ENCODE measurements at regions not wholly inside any gene's neighbourhood (a gene's known extent, or its start where the extent isn't known, plus 50 kb on each side); places are given as distances from the start of the nearest gene placed in this dataset.
"Not testable (repeated sequence)": the region's sequence is repeated elsewhere in the genome, so short reads cannot be mapped to it uniquely, and the experiment has no call there.

DNA sequence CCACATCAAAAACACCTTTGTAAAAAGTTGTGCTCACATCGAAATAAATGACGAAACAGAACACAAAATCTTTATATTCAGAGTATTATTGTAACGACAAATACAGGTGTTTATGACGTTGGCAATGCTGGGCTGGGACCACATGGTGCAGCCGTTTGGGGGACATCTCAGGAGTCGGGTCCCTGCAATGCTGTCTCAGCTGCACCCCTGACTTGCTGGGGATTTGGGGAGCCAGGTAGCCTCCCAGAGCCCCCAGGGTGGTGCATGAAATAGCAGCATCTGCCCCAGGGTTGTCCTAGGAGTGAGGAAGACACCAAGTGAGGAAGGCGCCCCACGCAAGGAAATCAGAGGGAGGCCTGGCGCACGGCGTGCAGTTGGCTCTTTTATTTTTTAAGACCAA is 1526.8 kb downstream of the BRD1 start:
- DNase-seq (ENCODE audit: low read depth in 2 of 2), result no peak

DNA sequence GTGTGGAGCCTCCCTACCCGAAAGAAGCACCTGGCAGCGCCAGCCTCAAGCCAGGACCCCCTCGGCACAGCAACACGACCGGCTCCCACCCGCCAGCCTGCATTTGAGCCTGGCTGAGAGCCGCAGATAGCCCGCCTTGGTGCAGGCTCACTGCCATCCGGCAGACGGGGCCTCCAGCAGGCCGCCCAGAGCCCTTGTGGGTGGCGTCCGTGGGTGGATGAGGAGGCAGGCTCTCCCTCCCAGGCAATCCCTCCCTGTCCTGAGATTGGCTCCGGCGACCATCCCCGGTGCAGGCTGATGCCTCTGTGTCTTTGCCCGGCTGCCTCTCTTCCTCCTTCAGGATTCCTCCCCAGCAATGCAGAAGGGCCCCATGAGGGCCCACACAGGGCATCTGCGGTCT is 1527.9 kb downstream of the BRD1 start:
- DNase-seq (ENCODE audit: low read depth in 2 of 2), result no peak

DNA sequence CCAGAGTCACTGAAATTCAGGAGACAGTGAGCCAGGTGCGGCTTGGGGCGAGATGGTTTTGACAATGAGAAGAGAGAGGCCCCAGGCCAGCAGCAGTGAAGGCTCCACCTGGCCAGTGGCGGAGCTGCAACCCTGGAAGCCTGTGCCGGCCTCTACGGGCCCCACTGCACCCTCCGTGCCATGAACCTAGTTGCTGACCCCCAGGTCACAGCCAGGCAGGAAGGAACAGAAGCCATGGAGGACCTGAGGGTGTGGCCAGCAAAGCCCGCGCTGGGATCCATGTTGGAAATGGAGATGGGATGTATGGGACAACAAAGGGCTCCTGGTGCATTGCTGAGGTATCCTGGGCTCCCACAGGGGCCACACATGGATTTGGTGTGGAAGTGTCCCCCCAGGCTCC is 1528.5 kb downstream of the BRD1 start:
- DNase-seq (ENCODE audit: low read depth in 2 of 2), result no peak

DNA sequence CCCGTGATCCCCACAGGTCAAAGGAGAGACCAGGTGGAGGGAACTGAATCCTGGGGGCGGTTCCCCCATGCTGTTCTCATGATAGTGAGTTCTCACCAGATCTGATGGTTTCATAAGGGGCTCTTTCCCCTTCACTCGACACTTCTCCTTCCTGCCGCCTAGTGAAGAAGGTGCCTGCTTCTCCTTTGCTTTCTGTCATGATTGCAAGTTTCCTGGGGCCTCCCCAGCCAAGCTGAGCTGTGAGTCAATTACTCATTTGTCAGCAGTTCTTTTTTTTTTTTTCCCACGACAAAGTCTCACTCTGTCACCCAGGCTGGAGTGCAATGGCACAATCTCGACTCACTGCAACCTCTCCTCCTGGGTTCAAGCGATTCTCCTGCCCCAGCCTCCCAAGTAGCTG is 1530.4 kb downstream of the BRD1 start:
- no peak for DNase-seq (ENCODE audit: low read depth in 2 of 2)

DNA sequence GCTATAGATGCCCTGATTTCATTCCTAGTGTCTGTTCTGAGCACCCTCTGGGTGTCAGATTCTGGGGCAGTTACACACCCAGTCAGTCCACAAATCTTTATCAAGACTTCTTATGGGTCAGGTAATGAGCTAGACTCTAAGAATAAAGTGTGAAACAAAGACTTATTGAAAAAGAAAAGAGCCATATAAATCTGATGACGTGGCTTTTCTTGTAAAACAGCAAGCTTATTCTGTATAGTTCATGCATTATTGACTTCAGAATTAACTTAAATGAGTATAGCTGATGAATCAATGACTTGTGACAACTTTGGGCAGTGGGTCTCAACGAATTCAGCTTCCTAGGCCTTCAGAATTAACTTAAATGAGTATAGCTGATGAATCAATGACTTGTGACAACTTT is 1527.5 kb downstream of the TBC1D22A start:
- DNase-seq (ENCODE audit: low read depth in 2 of 2), result not testable (repeated sequence)

DNA sequence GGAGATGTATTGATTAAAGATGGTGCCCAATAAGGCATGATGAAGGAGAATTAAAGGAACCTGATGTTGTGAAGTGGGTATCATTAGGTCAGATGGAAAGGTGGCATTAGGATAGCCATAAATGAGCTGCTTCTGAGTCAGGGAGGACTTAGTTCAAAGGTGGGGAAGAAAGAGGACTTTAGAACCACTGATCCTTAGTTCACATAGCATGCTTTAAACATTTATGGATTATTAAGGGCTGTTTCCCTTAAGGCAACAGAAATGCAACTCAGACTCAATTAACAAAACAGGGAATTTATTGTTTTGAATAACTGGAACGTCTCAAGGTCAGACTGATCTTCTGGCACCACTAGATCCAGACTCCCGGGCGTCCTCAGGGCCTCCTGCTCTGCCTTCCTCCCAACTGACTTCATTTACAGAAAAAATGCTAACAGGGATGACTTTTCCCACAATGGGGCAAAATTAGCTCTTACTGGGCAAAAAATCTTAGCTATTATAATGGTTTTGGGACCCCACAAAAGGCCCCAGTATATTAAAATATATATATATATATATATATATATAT is 1526.0 kb downstream of the TBC1D22A start:
- DNase-seq (ENCODE audit: low read depth in 2 of 2), result no peak

DNA sequence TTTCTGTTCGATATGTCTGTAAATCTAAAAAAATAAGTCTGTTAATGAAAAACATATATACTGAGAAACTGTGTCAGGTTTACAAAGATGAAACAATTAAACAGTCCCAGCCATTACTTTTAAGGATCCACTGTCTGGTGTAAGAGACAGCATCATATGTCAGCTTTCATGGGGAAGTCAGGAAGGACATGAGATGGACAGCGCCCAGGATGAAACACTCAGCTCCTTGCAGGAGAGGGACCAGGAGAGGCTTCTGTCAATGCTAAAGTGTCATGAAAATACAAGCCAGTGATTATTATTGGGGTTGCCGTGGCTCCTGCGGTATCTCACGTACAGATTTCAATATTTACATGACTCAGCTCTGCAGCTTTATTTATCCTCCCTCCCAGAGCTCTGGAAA is 1524.6 kb downstream of the TBC1D22A start:
- DNase-seq (ENCODE audit: low read depth in 2 of 2), result no peak

DNA sequence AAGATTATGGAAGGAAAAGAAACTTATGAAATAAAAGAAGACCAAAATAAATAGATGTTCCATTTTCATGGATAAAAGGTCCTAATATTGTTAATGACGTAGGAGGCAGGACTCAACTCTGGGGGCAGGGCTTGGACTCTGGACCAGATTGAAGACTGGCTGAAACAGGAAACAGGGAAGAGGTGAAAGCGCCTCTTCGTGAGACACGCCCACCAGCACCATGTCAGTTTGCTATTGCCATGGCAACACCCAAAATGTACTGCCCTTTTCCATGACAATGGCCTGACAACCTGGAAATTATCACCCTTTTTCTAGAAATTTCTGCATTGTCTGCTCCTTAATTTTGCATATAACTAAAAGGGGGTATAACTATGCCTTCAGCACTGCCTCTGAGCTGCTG is 1522.2 kb downstream of the TBC1D22A start:
- DNase-seq (ENCODE audit: low read depth in 2 of 2), result no peak

- no peak for DNase-seq (ENCODE audit: low read depth in 2 of 2)
These were observed 1520.4 kb downstream of the TBC1D22A start for GRCh38 chr22:48282804-48283203.

DNA sequence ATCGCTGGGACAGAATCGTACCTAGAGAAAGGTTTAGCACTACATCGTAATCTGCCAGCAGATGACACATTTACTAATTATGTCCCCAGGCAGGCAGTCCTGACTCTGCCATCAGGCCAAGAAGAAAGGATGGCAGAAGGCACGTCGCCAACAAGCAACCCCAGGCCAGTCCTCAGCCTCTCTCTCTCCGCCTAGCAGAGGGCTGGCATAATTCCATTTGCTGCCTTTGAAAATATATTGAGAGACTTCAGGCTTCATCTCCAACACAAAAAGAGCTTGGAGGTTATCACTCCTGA is 1517.0 kb downstream of the TBC1D22A start:
- DNase-seq (ENCODE audit: low read depth in 2 of 2), result no peak

DNA sequence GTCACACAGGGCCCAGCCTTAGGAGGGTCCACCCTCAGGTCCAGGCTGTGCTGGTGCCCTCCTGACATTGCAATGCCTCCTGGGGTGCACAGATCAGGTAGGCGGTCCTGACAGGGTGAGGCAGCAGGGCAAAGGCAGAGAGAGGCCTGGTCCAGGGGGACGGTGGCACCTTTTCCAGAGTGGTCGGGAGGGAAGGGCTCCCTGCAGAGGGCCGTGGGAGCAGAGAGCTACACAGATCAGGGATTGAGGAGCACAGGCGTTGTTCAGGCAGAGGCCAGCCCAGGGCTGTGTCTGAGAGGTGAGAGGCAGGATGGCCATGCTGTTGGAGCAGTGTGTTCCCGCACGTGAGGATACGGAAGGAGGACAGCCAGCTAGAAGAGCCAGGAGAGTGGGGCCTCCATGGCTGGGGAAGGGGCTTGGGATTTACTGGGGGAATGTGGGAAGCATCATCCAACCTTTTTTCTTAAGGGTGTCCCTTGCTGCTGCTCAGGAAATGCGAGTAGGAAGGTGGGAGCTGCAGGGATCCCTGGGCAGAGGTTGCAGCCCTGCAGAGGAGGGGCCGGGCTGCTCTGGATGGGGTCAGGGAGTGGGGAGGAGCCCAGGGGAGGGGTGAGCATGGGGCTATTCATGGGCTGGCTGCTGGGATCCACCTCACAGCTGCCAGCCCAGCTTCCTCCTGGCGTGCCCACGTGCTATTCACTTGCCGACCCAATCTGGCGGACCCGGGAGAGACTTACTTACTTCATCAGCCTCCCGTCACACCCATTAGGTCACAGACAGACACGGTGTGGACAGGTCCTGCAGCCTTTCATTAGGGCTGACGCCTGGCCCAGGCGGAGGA is 1516.4 kb downstream of the TBC1D22A start:
- no peak for DNase-seq (ENCODE audit: low read depth in 2 of 2)

GRCh38 chr22:48277868-48278581 is 1515.6 kb downstream of the TBC1D22A start:
- DNase-seq (ENCODE audit: low read depth in 2 of 2), result no peak

DNA sequence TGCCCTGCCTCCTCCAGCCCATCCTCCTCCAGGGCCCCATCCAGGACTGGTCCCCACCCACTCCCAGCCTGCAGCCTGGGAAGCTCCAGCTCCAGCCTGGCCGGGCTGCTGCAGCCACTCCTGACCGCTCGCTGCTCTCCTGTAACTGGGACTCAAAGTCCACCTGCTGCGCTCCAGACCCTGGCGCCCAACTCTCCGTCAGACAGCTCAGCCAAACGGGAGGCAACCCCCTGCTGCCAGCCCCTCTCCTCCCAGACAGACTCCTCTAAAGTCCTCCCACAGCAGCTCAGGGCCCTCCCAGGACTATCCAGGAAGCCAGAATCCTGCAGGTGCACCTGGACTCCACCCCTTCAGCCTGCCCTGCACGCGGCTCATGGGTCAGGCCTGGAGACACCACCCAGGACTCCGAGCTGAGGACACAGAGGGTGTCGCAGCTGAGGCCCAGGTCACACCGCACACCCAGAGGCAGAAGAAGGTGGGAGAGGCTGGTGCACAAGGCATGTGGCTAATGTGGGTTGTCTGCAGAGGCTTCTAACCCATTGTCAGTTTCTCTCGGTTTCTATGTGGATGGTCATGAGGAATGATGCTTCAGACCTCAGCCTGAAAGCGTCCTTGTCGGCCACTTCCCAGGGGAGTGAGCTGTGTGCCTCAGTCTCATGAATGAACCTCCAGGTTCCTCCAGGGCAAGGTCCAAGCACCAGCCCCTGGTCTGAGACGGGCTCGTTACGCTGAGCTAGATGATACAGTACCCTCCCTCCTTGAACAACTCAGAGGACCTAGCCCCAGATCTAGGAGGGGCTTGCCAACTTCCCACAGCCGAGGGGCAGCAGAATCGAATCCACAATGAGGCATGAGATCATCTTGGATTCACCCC is 1514.8 kb downstream of the TBC1D22A start:
- DNase-seq (ENCODE audit: low read depth in 2 of 2), result no peak

DNA sequence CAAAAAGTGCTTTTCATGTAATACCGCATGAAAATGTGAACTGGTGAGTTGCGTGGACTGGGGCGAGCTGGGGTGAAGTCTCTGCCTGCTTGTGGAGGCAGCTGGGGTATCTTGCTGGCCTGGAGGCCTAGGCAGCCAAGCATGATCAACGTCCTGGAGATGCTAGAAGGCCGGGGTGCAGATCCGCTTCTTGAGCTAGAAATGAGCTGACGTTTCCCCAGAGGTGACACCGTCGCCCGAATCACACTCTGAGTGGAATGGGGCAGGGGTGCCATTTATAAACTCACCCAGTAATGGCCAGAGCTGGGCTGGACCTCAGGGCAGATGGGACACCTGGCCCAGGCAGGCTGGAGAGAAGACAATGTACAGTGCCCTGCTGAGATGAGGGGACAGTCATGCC is 1513.0 kb downstream of the TBC1D22A start:
- DNase-seq (ENCODE audit: low read depth in 2 of 2), result no peak

DNA sequence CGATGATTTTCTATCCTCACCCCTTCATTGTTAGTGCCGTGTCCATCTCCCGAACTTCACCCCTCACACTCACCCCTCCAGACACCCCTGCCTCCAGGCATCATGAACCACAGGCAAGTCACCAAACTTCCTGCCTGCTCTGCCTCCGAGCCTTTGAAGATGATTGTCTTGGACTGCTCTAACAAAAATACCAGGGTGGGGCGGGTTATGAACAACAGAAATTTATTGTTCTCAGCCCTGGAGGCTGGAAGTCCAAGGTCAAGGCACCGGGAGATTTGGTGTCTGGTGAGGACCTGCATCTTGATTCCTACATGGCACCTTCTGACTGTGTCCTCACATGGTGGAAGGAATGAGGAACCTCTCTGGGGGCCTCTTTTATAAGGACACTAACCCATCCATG is 1508.3 kb downstream of the TBC1D22A start:
- DNase-seq (ENCODE audit: low read depth in 2 of 2), result no peak

- no peak for DNase-seq (ENCODE audit: low read depth in 2 of 2)
These were observed 1506.5 kb downstream of the TBC1D22A start for GRCh38 chr22:48268771-48269552.

- no peak for DNase-seq (ENCODE audit: low read depth in 2 of 2)
These were observed 1505.8 kb downstream of the TBC1D22A start for GRCh38 chr22:48268293-48268692.

DNA sequence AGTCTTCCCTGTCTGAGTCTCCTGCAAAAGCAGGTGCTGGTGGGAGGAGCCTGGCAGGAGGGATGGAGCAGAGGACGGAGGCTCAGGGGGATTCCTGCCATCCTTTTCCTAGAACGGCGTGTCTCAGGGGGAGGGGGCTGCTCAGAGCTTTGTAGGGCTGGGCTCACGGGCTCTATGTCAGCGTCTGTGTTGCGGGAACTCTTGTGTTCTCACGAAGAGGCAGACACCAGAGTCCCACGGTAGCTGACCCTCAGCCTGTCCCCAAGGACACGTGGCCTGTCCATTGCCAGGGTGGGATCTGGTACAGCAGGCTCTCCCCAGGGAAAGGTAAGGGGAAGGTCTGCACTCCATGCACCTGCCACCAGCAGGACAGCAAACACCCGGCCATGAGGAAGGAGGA is 1505.2 kb downstream of the TBC1D22A start:
- DNase-seq (ENCODE audit: low read depth in 2 of 2), result no peak

DNA sequence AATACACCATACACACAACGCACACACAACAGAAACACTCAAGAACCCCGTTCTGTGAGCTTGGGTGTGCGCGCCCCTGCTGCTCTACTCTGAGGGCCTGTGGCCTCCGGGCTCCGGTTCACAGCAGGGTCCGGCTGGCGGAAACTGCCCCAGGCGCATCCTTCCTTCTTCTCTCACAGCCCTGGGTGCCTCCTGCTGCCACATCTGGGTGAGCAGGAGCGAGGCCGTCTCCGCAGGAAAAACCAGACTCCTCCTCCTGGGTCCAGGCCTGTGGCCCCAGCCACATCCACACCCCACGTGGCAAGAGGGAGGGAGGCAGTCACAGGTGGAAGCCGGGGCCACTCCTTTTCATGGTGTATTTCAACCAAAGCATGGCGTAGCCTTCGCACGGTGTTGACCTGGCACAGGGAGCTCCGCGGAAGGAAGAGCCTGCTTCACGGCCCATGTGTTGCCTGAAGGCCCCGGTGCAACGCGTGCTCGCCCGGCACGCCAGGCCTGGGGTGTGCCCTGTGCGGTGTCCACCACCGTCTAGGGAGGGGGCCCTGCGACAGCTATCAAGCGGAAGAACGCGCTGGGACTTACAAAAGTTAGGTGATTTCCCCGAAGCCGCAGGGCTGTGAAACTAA is 1502.7 kb downstream of the TBC1D22A start:
- DNase-seq (ENCODE audit: low read depth in 2 of 2), result no peak

- DNase-seq (ENCODE audit: low read depth in 2 of 2), result no peak
These were observed 1502.1 kb downstream of the TBC1D22A start for GRCh38 chr22:48264586-48264985.

DNA sequence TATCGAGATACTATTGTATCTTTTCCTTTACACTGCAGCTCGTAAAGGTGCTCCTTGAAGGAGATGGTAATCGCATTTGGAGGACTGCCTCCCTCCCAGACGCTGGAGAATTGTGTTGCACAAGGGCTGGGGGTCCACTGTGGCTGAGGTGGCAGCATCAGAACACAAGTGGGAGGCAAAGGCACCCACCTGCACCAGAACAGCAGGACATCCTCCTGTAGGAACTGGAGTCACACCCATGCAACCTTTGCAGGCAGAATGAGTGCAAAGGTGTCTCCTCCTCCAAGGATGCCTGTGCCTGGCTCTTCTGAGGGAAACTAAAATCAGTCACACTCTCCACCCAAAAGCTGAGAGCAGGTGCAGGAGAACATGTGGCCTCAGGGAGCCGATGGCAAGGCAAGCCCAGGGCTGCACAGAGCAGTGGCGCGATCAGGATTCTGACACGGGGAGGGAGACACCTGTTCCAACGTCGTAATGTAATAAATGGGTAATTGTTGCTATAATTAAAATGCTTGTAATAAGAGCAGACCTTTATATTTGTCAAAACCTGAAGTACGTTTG is 1501.4 kb downstream of the TBC1D22A start:
- no peak for DNase-seq (ENCODE audit: low read depth in 2 of 2)
